ENCODE measurements at regions not wholly inside any gene's neighbourhood (a gene's known extent, or its start where the extent isn't known, plus 50 kb on each side); places are given as distances from the start of the nearest gene placed in this dataset.

GRCh38 chr1:14267991-14268390 lies 330.5 kb upstream of the KAZN start:
- CTCF ChIA-PET, result no interaction called here
- Histone ChIP-seq H3K4me3 (no peak overlapping the region), H3K9me3 (no peaks in the 10 kb centered on the region), H3K4me2 (no peak overlapping the region), H3K4me1 (no peaks in the 10 kb centered on the region), H3K27ac (no peak overlapping the region)
- DNase-seq (ENCODE audit: low read depth in 1 of 2, low spot score in 1 of 2) (no peak), ATAC-seq (no peak), FAIRE-seq (no peak)
- TF ChIP-seq MAX (IDR thresholded peaks at IDR 0.05), result no peak
- TF ChIP-seq HMGXB4 (CRISPR knock-in tag; IDR thresholded peaks at IDR 0.05; ENCODE audit: borderline replicate concordance), result no peak
- TF ChIP-seq JUNB (IDR thresholded peaks at IDR 0.05), result no peak
- no peak for TF ChIP-seq EHF (CRISPR knock-in tag; IDR thresholded peaks at IDR 0.05)
- TF ChIP-seq, protein P1, sequence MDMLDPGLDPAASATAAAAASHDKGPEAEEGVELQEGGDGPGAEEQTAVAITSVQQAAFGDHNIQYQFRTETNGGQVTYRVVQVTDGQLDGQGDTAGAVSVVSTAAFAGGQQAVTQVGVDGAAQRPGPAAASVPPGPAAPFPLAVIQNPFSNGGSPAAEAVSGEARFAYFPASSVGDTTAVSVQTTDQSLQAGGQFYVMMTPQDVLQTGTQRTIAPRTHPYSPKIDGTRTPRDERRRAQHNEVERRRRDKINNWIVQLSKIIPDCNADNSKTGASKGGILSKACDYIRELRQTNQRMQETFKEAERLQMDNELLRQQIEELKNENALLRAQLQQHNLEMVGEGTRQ (IDR thresholded peaks at IDR 0.05), result no peak
- TF ChIP-seq, protein P2, sequence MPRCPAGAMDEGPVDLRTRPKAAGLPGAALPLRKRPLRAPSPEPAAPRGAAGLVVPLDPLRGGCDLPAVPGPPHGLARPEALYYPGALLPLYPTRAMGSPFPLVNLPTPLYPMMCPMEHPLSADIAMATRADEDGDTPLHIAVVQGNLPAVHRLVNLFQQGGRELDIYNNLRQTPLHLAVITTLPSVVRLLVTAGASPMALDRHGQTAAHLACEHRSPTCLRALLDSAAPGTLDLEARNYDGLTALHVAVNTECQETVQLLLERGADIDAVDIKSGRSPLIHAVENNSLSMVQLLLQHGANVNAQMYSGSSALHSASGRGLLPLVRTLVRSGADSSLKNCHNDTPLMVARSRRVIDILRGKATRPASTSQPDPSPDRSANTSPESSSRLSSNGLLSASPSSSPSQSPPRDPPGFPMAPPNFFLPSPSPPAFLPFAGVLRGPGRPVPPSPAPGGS (IDR thresholded peaks at IDR 0.05), result no peak
- no peak for TF ChIP-seq CHD4 (IDR thresholded peaks at IDR 0.05; ENCODE audit: borderline replicate concordance)
- no peak for TF ChIP-seq RNF2 (IDR thresholded peaks at IDR 0.05; ENCODE audit: borderline replicate concordance, low read depth)
- TF ChIP-seq ZFP36 (IDR thresholded peaks at IDR 0.05; ENCODE audit: borderline replicate concordance, partially characterized antibody), result no peak
- TF ChIP-seq TP53 (CRISPR knock-in tag; IDR thresholded peaks at IDR 0.05), result no peak
- no peak for TF ChIP-seq HES2 (IDR thresholded peaks at IDR 0.05)
- TF ChIP-seq, protein P3, sequence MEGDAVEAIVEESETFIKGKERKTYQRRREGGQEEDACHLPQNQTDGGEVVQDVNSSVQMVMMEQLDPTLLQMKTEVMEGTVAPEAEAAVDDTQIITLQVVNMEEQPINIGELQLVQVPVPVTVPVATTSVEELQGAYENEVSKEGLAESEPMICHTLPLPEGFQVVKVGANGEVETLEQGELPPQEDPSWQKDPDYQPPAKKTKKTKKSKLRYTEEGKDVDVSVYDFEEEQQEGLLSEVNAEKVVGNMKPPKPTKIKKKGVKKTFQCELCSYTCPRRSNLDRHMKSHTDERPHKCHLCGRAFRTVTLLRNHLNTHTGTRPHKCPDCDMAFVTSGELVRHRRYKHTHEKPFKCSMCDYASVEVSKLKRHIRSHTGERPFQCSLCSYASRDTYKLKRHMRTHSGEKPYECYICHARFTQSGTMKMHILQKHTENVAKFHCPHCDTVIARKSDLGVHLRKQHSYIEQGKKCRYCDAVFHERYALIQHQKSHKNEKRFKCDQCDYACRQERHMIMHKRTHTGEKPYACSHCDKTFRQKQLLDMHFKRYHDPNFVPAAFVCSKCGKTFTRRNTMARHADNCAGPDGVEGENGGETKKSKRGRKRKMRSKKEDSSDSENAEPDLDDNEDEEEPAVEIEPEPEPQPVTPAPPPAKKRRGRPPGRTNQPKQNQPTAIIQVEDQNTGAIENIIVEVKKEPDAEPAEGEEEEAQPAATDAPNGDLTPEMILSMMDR (IDR thresholded peaks at IDR 0.05), result no peak
- no peak for TF ChIP-seq POLR2AphosphoS2 (conservative IDR thresholded peaks at IDR 0.05; ENCODE audit: low read length)
- no peak for TF ChIP-seq GATA3 (IDR thresholded peaks at IDR 0.05; ENCODE audit: borderline replicate concordance)
- no peak for TF ChIP-seq SREBF2 (IDR thresholded peaks at IDR 0.05)
- no peak for TF ChIP-seq HEYL (CRISPR knock-in tag; IDR thresholded peaks at IDR 0.05)
- no peak for TF ChIP-seq KDM5A (IDR thresholded peaks at IDR 0.05)
- POLR2A ChIA-PET, result no interaction called here
- WGBS (ENCODE audit: missing lambda C conversion rate), result 0% methylated on average over 2 of the region's 2 CpGs

- Histone ChIP-seq H3K4me3 (no peak overlapping the region), H3K9me3 (no peaks in the 10 kb centered on the region), H3K4me2 (no peak overlapping the region), H3K27ac (no peak overlapping the region), H3K4me1 (no peaks in the 10 kb centered on the region)
- DNase-seq (ENCODE audit: low read depth in 1 of 2, low spot score in 1 of 2), result no peak
- POLR2A ChIA-PET, result no interaction called here
- FAIRE-seq, result no peak
- 46% methylated on average over 6 of the region's 7 CpGs for WGBS (ENCODE audit: missing lambda C conversion rate)
- CTCF ChIA-PET, result interaction anchor here (0.9 kb wide), 1 partner anchor 12 kb away, joined by 3 read pairs; no protein-coding TSS in a partner anchor
- no peak for ATAC-seq
- no peak for TF ChIP-seq EHF (CRISPR knock-in tag; IDR thresholded peaks at IDR 0.05)
- TF ChIP-seq, protein P4, sequence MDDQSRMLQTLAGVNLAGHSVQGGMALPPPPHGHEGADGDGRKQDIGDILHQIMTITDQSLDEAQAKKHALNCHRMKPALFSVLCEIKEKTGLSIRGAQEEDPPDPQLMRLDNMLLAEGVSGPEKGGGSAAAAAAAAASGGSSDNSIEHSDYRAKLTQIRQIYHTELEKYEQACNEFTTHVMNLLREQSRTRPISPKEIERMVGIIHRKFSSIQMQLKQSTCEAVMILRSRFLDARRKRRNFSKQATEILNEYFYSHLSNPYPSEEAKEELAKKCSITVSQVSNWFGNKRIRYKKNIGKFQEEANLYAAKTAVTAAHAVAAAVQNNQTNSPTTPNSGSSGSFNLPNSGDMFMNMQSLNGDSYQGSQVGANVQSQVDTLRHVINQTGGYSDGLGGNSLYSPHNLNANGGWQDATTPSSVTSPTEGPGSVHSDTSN (IDR thresholded peaks at IDR 0.05), result no peak
- no peak for TF ChIP-seq REST (IDR thresholded peaks at IDR 0.05)
- TF ChIP-seq ELK1 (IDR thresholded peaks at IDR 0.05; ENCODE audit: low read depth, low read length), result no peak
- TF ChIP-seq ATOH8 (CRISPR knock-in tag; IDR thresholded peaks at IDR 0.05; ENCODE audit: low read depth), result no peak
- TF ChIP-seq TP53 (CRISPR knock-in tag; IDR thresholded peaks at IDR 0.05), result no peak
- no peak for TF ChIP-seq CEBPB (IDR thresholded peaks at IDR 0.05)
- TF ChIP-seq TFCP2L1 (CRISPR knock-in tag; IDR thresholded peaks at IDR 0.05), result no peak
- TF ChIP-seq FOSB (CRISPR knock-in tag; IDR thresholded peaks at IDR 0.05), result no peak
- no peak for TF ChIP-seq ZNF302 (CRISPR knock-in tag; IDR thresholded peaks at IDR 0.05)
Measured at GRCh38 chr1:14270821-14271220, 327.7 kb upstream of the KAZN start.
